Gastrocnemius medialis (tissue), 4 donors: ENCODE measurements at regions not wholly inside any gene's neighbourhood (a gene's known extent, or its start where the extent isn't known, plus 50 kb on each side); places are given as distances from the start of the nearest gene placed in this dataset.

Experiments
- POLR2A ChIP-seq, 2 donors: fragments of 450-650 bp; IDR thresholded peaks; one replicate each; pipeline ENCODE4 v1.6.1; 2017; ENCODE audit warnings: antibody characterized with exemption in 2 of 2, mild to moderate bottlenecking in 2 of 2, moderate library complexity in 2 of 2
- TF ChIP-seq, protein P1 (sequence below), 5 experiments: fragments of 450-650 bp in 3 of 5; fragments of 200-600 bp in 2 of 5; sonication (generic) in 2 of 5; IDR thresholded peaks in 4 of 5; conservative IDR thresholded peaks in 1 of 5; 1 replicate in 4 of 5; 2 replicates in 1 of 5; pipeline ENCODE4 v1.5.1; 2016 to 2019; ENCODE audit warnings: antibody characterized with exemption in 5 of 5, mild to moderate bottlenecking in 3 of 5, moderate library complexity in 3 of 5

DNA sequence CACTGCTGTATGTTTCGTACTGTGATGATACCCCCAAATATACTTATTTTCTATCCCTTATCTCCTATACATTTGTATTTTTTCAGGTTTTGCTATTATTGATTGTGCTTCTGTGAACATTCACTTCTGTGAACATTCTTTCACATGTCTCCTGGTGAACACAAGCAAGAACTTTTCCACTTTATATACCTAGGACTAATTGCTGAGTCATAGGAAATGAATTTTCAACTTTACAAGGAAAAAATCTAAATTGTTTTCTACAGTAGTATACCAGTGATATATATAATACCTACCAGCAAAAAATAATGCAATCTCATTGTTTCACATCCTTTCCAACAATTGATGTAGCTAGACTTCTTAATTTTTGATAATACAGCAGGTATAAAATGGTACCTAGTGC is 139.5 kb upstream of the MAGEB18 start:
- TF ChIP-seq, protein P1, sequence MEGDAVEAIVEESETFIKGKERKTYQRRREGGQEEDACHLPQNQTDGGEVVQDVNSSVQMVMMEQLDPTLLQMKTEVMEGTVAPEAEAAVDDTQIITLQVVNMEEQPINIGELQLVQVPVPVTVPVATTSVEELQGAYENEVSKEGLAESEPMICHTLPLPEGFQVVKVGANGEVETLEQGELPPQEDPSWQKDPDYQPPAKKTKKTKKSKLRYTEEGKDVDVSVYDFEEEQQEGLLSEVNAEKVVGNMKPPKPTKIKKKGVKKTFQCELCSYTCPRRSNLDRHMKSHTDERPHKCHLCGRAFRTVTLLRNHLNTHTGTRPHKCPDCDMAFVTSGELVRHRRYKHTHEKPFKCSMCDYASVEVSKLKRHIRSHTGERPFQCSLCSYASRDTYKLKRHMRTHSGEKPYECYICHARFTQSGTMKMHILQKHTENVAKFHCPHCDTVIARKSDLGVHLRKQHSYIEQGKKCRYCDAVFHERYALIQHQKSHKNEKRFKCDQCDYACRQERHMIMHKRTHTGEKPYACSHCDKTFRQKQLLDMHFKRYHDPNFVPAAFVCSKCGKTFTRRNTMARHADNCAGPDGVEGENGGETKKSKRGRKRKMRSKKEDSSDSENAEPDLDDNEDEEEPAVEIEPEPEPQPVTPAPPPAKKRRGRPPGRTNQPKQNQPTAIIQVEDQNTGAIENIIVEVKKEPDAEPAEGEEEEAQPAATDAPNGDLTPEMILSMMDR (IDR thresholded peaks at IDR 0.05 in 4 of 5, conservative IDR thresholded peaks at IDR 0.05 in 1 of 5): no peak
- TF ChIP-seq POLR2A (IDR thresholded peaks at IDR 0.05): no peak
